Esophagus squamous epithelium (tissue), 5 donors: ENCODE measurements at regions not wholly inside any gene's neighbourhood (a gene's known extent, or its start where the extent isn't known, plus 50 kb on each side); places are given as distances from the start of the nearest gene placed in this dataset.

Experiments used
- DNase-seq: peaks from one replicate; lab custom pipeline; 2025; lab: John Stamatoyannopoulos, UW
- H3K27ac ChIP-seq, 4 donors: fragments of 200-600 bp; sonication (generic); one replicate each; pipeline ENCODE4 v1.5.1; 2016 to 2019; ENCODE audit warnings: mild to moderate bottlenecking in 1 of 4
- H3K27me3 ChIP-seq, 4 donors: fragments of 200-600 bp; sonication (generic); 1 replicate in 3 of 4; 2 replicates in 1 of 4; pipeline versions ENCODE4 v1.5.1 to v1.6.0; 2017 to 2021; ENCODE audit warnings: antibody characterized with exemption in 1 of 4
- H3K36me3 ChIP-seq, 3 donors: fragments of 200-600 bp; sonication (generic); one replicate each; pipeline ENCODE4 v1.5.1; 2016 to 2019
- H3K4me1 ChIP-seq, 3 donors: fragments of 200-600 bp; sonication (generic); one replicate each; pipeline ENCODE4 v1.5.1; 2017 to 2019
- H3K4me3 ChIP-seq, 4 donors: fragments of 200-600 bp; sonication (generic); 1 replicate in 3 of 4; 2 replicates in 1 of 4; pipeline ENCODE4 v1.5.1; 2016 to 2019; ENCODE audit warnings: mild to moderate bottlenecking in 2 of 4, moderate library complexity in 1 of 4
- H3K9me3 ChIP-seq, 3 donors: fragments of 200-600 bp; sonication (generic); one replicate each; pipeline ENCODE4 v1.5.1; 2016 to 2019
- CTCF ChIP-seq, 6 experiments: fragments of 450-650 bp in 4 of 6; fragments of 200-600 bp in 2 of 6; sonication (generic) in 2 of 6; IDR thresholded peaks; one replicate each; pipeline ENCODE4 v1.5.1; 2016 to 2019; ENCODE audit warnings: antibody characterized with exemption in 6 of 6, mild to moderate bottlenecking in 4 of 6, moderate library complexity in 4 of 6
- POLR2A ChIP-seq, 4 donors: fragments of 450-650 bp; IDR thresholded peaks; one replicate each; pipeline ENCODE4 v1.6.1; 2017; ENCODE audit warnings: antibody characterized with exemption in 4 of 4, mild to moderate bottlenecking in 4 of 4, moderate library complexity in 3 of 4
- WGBS, 2 donors: methylation state at CpG; one replicate each; pipeline ENCODE4 v1.1.5; 2018; 5-methylcytosine and 5-hydroxymethylcytosine counted together
- intact Hi-C: fragments of 100-400 bp; cut with DNase I; formaldehyde crosslinking; loops from one replicate; pipeline ENCODE4 v1.15.0; 2022
- donor health status: DM: yes; HTN: yes; CAD: no.

GRCh38 chr14:84797326-84797725 is 732.6 kb upstream of the FLRT2 start:
- Histone ChIP-seq H3K36me3 (no peaks in the 10 kb centered on the region), H3K4me3 (no peak overlapping the region), H3K27ac (no peak overlapping the region), H3K27me3 (no peaks in the 10 kb centered on the region), H3K4me1 (no peaks in the 10 kb centered on the region), H3K9me3 (no peaks in the 10 kb centered on the region)
- intact Hi-C loops: no loop called here
- no peak for TF ChIP-seq POLR2A (IDR thresholded peaks at IDR 0.05)
- TF ChIP-seq CTCF (IDR thresholded peaks at IDR 0.05): no peak
- DNase-seq: no peak
- 87% methylated on average over 3 of the region's 3 CpGs for WGBS, 2 donors

GRCh38 chr14:84804468-84804867 is 725.5 kb upstream of the FLRT2 start:
- Histone ChIP-seq H3K36me3 (no peaks in the 10 kb centered on the region), H3K27ac (no peak overlapping the region), H3K4me1 (no peaks in the 10 kb centered on the region), H3K4me3 (no peak overlapping the region), H3K9me3 (no peaks in the 10 kb centered on the region), H3K27me3 (no peaks in the 10 kb centered on the region)
- intact Hi-C loops: no loop called here
- DNase-seq: no peak
- 40 to 73% methylated on average over 1 of the region's 1 CpG for WGBS, 2 donors
- no peak for TF ChIP-seq CTCF (IDR thresholded peaks at IDR 0.05)
- TF ChIP-seq POLR2A (IDR thresholded peaks at IDR 0.05): no peak

DNA sequence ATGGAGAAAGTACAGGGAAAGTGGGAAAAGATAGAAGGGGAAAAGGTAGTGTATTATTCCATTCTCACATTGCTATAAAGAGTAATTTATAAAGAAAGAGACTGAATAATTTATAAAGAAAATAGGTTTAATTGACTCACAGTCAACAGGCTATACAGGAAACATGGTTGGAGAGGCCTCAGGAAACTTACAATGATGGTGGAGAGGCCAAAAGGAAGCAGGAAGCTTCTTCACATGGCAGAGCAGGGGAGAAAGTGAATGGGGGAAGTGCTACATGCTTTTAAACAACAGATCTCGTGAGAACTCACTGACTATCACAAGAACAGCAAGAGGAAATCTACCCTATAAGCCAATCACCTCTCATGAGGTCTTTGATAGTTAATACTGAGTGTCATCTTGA is 725.0 kb upstream of the FLRT2 start:
- TF ChIP-seq CTCF (IDR thresholded peaks at IDR 0.05): no peak
- no peak for TF ChIP-seq POLR2A (IDR thresholded peaks at IDR 0.05)
- Histone ChIP-seq H3K9me3 (no peaks in the 10 kb centered on the region), H3K36me3 (no peaks in the 10 kb centered on the region), H3K4me1 (no peaks in the 10 kb centered on the region), H3K4me3 (no peak overlapping the region), H3K27ac (no peak overlapping the region), H3K27me3 (no peaks in the 10 kb centered on the region)
- intact Hi-C loops: no loop called here
- 31 to 50% methylated on average over 1 of the region's 1 CpG for WGBS, 2 donors
- DNase-seq: no peak

DNA sequence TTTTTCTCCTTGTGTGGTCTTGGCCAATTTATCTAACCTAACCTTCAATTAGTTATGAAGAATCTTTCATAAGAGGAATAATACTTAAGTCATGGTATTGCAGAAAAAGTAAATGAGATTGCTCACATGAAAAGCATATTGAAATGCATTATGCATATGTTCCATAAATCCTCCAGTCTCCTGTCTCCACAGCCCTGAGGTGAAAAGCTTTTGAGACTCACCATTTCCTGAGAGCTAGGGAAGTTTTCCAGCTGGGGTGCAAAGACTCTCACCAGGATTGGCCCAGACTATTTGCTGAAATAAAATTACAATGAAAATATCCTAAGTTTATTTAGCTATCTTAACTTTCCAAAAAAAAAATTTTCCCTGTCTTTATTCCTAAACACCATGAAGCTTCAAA is 723.8 kb upstream of the FLRT2 start:
- Histone ChIP-seq H3K4me1 (no peaks in the 10 kb centered on the region), H3K27ac (no peak overlapping the region), H3K27me3 (no peaks in the 10 kb centered on the region), H3K4me3 (no peak overlapping the region), H3K9me3 (no peaks in the 10 kb centered on the region), H3K36me3 (no peaks in the 10 kb centered on the region)
- intact Hi-C loops: no loop called here
- DNase-seq: no peak
- no peak for TF ChIP-seq CTCF (IDR thresholded peaks at IDR 0.05)
- no peak for TF ChIP-seq POLR2A (IDR thresholded peaks at IDR 0.05)

- intact Hi-C loops: no loop called here
- no peak overlapping the region for H3K27ac ChIP-seq
- no peaks in the 10 kb centered on the region for H3K36me3 ChIP-seq
- 50% methylated on average over 4 of the region's 4 CpGs for WGBS, 2 donors
- no peaks in the 10 kb centered on the region for H3K4me1 ChIP-seq
- H3K4me3 ChIP-seq: no peak overlapping the region
- H3K27me3 ChIP-seq: no peaks in the 10 kb centered on the region
- DNase-seq: no peak
- H3K9me3 ChIP-seq: no peaks in the 10 kb centered on the region
- TF ChIP-seq CTCF (IDR thresholded peaks at IDR 0.05) (no peak), POLR2A (IDR thresholded peaks at IDR 0.05) (no peak)
Observed at GRCh38 chr14:84806622-84807021, 723.3 kb upstream of the FLRT2 start.
